ENCODE measurements at regions not wholly inside any gene's neighbourhood (a gene's known extent, or its start where the extent isn't known, plus 50 kb on each side); places are given as distances from the start of the nearest gene placed in this dataset.

GRCh38 chr20:10771435-10772140 lies 97.8 kb upstream of the JAG1 start:
- no peak for DNase-seq

GRCh38 chr20:10774357-10774943 lies 100.7 kb upstream of the JAG1 start:
- no peak for DNase-seq

GRCh38 chr20:10777710-10778109 lies 103.9 kb upstream of the JAG1 start:
- no peak for DNase-seq

- DNase-seq: no peak
Measured at GRCh38 chr20:10779911-10780310, 106.1 kb upstream of the JAG1 start.

- DNase-seq: no peak
Measured at GRCh38 chr20:10780901-10781300, 107.1 kb upstream of the JAG1 start.

- DNase-seq: no peak
Measured at GRCh38 chr20:10781526-10781925, 107.7 kb upstream of the JAG1 start.

- DNase-seq: no peak
Measured at GRCh38 chr20:10783707-10784553, 110.1 kb upstream of the JAG1 start.

- no peak for DNase-seq
Measured at GRCh38 chr20:10784554-10785183, 110.9 kb upstream of the JAG1 start.

- DNase-seq: no peak
Measured at GRCh38 chr20:10786678-10787077, 112.9 kb upstream of the JAG1 start.

GRCh38 chr20:10788055-10788454 lies 114.3 kb upstream of the JAG1 start:
- no peak for DNase-seq

GRCh38 chr20:10788877-10789276 lies 115.1 kb upstream of the JAG1 start:
- DNase-seq: no peak

GRCh38 chr20:10789386-10789785 lies 115.6 kb upstream of the JAG1 start:
- DNase-seq: no peak

- DNase-seq: no peak
Measured at GRCh38 chr20:10790013-10790412, 116.2 kb upstream of the JAG1 start.

GRCh38 chr20:10792291-10792690 lies 118.5 kb upstream of the JAG1 start:
- DNase-seq: no peak

- no peak for DNase-seq
Measured at GRCh38 chr20:10793766-10794165, 120.0 kb upstream of the JAG1 start.

GRCh38 chr20:10794765-10795164 lies 121.0 kb upstream of the JAG1 start:
- no peak for DNase-seq

GRCh38 chr20:10795286-10796026 lies 121.7 kb upstream of the JAG1 start:
- DNase-seq: no peak

GRCh38 chr20:10798811-10799210 lies 125.0 kb upstream of the JAG1 start:
- DNase-seq: no peak

- no peak for DNase-seq
Measured at GRCh38 chr20:10799735-10800134, 125.9 kb upstream of the JAG1 start.

- no peak for DNase-seq
Measured at GRCh38 chr20:10800288-10800687, 126.5 kb upstream of the JAG1 start.

GRCh38 chr20:10802236-10802635 lies 128.4 kb upstream of the JAG1 start:
- DNase-seq: no peak

- DNase-seq: no peak
Measured at GRCh38 chr20:10805764-10806163, 132.0 kb upstream of the JAG1 start.

GRCh38 chr20:10806539-10806938 lies 132.7 kb upstream of the JAG1 start:
- no peak for DNase-seq
